ENCODE measurements at regions not wholly inside any gene's neighbourhood (a gene's known extent, or its start where the extent isn't known, plus 50 kb on each side); places are given as distances from the start of the nearest gene placed in this dataset.

DNA sequence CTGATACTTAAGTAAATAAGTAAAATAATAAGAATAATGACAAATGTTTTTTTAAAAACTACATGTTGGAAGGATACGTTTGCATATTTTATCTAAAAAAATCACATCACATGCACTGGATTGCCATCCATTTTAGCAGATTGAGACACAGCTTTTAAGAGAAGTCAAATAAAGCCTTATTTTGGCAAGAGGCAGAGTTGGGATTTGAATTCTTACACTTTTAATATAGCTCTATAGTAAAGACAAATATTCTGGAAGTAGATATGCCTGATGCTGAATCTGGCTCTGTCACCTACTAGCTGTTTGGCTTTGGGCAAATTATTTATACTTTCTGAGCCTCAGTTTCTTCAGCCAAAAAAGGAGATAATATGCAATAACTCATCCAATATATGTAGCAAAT lies 386.4 kb downstream of the ETV1 start:
- Mint-ChIP-seq H3K27me3 (no peaks in the 10 kb centered on the region), H3K4me3 (no peak overlapping the region), H3K27ac (no peak overlapping the region), H3K4me1 (no peaks in the 10 kb centered on the region), H3K9me3 (ENCODE audit: insufficient read depth) (peaks cover 6% of the 10 kb centered on the region)
- Histone ChIP-seq H3K4me2 (replicated peaks; ENCODE audit: low read depth, low read length, poor library complexity, severe bottlenecking) (no peak overlapping the region), H3K36me3 (replicated peaks in 1 of 2; ENCODE audit: control extremely low read depth in 1 of 2, control insufficient read depth in 1 of 2, extremely low read depth in 1 of 2, insufficient read depth in 2 of 2, low read length in 1 of 2) (no peaks in the 10 kb centered on the region), H4K20me1 (ENCODE audit: control insufficient read depth, insufficient read depth, low read length, poor library complexity, severe bottlenecking) (no peaks in the 10 kb centered on the region), H2AFZ (ENCODE audit: insufficient read depth, low read depth, low read length, poor library complexity, severe bottlenecking) (no peak overlapping the region), H3K27ac (ENCODE audit: low read length in 2 of 2) (no peak overlapping the region), H3K9me3 (ENCODE audit: control extremely low read depth in 1 of 3, control insufficient read depth in 2 of 3, insufficient read depth in 1 of 3, low read length in 2 of 3) (peaks cover 0 to 7% (median 4%) of the 10 kb centered on the region in 3 donors), H3K9ac (ENCODE audit: low read length) (no peak overlapping the region), H3K79me2 (ENCODE audit: control insufficient read depth, insufficient read depth, low read length) (no peaks in the 10 kb centered on the region), H3K27me3 (replicated peaks in 1 of 4; ENCODE audit: control extremely low read depth in 1 of 4, control insufficient read depth in 3 of 4, insufficient read depth in 4 of 4, low read length in 3 of 4) (no peaks in the 10 kb centered on the region), H3K4me1 (ENCODE audit: control insufficient read depth in 2 of 2, insufficient read depth in 2 of 2, low read length in 2 of 2) (no peaks in the 10 kb centered on the region), H3K4me3 (ENCODE audit: control extremely low read depth in 1 of 5, extremely low read depth in 1 of 5, insufficient read depth in 1 of 5, low read depth in 2 of 5, low read length in 4 of 5) (no peak overlapping the region)
- CTCF ChIA-PET: no interaction called here
- DNase-seq (no peak), ATAC-seq (ENCODE audit: low read depth) (no peak)
- TF ChIP-seq CTCF (IDR thresholded peaks at IDR 0.05) (no peak), EZH2 (IDR thresholded peaks at IDR 0.05; ENCODE audit: borderline replicate concordance, insufficient read depth, low read depth, low read length, poor library complexity, severe bottlenecking) (no peak)
- no CpG with 5 or more reads among the region's 1 CpG for WGBS (ENCODE audit: insufficient coverage)
- intact Hi-C loops (cut with micrococcal nuclease): no loop called here
- POLR2A ChIA-PET: no interaction called here

DNA sequence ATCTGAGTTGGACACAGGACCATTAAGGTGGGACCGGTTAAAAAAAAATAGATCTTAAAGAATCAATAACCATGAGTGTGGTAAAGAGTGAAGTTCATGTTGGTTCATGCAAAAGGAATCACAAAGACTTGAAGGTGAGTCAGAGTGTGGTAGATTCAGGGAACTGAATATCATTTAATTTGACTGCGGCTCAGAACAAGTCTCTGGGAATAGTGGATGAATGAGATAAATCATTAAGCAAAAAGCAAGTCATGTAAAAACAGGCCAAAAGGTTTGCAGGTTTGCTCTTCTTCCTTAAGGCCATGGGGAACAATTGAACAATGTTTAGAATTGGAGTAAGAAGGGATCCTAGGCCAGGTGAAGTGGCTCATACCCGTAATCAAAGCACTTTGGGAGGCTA lies 385.8 kb downstream of the ETV1 start:
- ATAC-seq (ENCODE audit: low read depth) (no peak), DNase-seq (no peak)
- H3K79me2 ChIP-seq (ENCODE audit: control insufficient read depth, insufficient read depth, low read length): no peaks in the 10 kb centered on the region
- intact Hi-C loops (cut with micrococcal nuclease): no loop called here
- no peak overlapping the region for H3K4me2 ChIP-seq (replicated peaks; ENCODE audit: low read depth, low read length, poor library complexity, severe bottlenecking)
- H3K27me3 ChIP-seq (replicated peaks in 1 of 4; ENCODE audit: control extremely low read depth in 1 of 4, control insufficient read depth in 3 of 4, insufficient read depth in 4 of 4, low read length in 3 of 4): no peaks in the 10 kb centered on the region
- H3K36me3 ChIP-seq (replicated peaks in 1 of 2; ENCODE audit: control extremely low read depth in 1 of 2, control insufficient read depth in 1 of 2, extremely low read depth in 1 of 2, insufficient read depth in 2 of 2, low read length in 1 of 2): no peaks in the 10 kb centered on the region
- no peak overlapping the region for H2AFZ ChIP-seq (ENCODE audit: insufficient read depth, low read depth, low read length, poor library complexity, severe bottlenecking)
- Mint-ChIP-seq H3K27ac (no peak overlapping the region), H3K9me3 (ENCODE audit: insufficient read depth) (peaks cover 11% of the 10 kb centered on the region), H3K27me3 (no peaks in the 10 kb centered on the region), H3K4me1 (no peaks in the 10 kb centered on the region), H3K4me3 (no peak overlapping the region)
- H3K9ac ChIP-seq (ENCODE audit: low read length): no peak overlapping the region
- TF ChIP-seq CTCF (IDR thresholded peaks at IDR 0.05): no peak
- TF ChIP-seq EZH2 (IDR thresholded peaks at IDR 0.05; ENCODE audit: borderline replicate concordance, insufficient read depth, low read depth, low read length, poor library complexity, severe bottlenecking): no peak
- no peaks in the 10 kb centered on the region for H3K4me1 ChIP-seq (ENCODE audit: control insufficient read depth in 2 of 2, insufficient read depth in 2 of 2, low read length in 2 of 2)
- no peak overlapping the region for H3K27ac ChIP-seq (ENCODE audit: low read length in 2 of 2)
- H3K4me3 ChIP-seq (ENCODE audit: control extremely low read depth in 1 of 5, extremely low read depth in 1 of 5, insufficient read depth in 1 of 5, low read depth in 2 of 5, low read length in 4 of 5): no peak overlapping the region
- 100% methylated on average over 1 of the region's 3 CpGs for WGBS (ENCODE audit: insufficient coverage)
- peaks cover 0 to 7% (median 4%) of the 10 kb centered on the region in 3 donors for H3K9me3 ChIP-seq (ENCODE audit: control extremely low read depth in 1 of 3, control insufficient read depth in 2 of 3, insufficient read depth in 1 of 3, low read length in 2 of 3)
- ChIA-PET POLR2A (no interaction called here), CTCF (no interaction called here)
- no peaks in the 10 kb centered on the region for H4K20me1 ChIP-seq (ENCODE audit: control insufficient read depth, insufficient read depth, low read length, poor library complexity, severe bottlenecking)
